ENCODE measurements at regions not wholly inside any gene's neighbourhood (a gene's known extent, or its start where the extent isn't known, plus 50 kb on each side); places are given as distances from the start of the nearest gene placed in this dataset.
"Not testable (repeated sequence)": the region's sequence is repeated elsewhere in the genome, so short reads cannot be mapped to it uniquely, and the experiment has no call there.

GRCh38 chr4:188437535-188437934 is 298.3 kb downstream of the TRIML1 start:
- DNase-seq (ENCODE audit: low read depth) = no peak
- TF ChIP-seq, protein P1, sequence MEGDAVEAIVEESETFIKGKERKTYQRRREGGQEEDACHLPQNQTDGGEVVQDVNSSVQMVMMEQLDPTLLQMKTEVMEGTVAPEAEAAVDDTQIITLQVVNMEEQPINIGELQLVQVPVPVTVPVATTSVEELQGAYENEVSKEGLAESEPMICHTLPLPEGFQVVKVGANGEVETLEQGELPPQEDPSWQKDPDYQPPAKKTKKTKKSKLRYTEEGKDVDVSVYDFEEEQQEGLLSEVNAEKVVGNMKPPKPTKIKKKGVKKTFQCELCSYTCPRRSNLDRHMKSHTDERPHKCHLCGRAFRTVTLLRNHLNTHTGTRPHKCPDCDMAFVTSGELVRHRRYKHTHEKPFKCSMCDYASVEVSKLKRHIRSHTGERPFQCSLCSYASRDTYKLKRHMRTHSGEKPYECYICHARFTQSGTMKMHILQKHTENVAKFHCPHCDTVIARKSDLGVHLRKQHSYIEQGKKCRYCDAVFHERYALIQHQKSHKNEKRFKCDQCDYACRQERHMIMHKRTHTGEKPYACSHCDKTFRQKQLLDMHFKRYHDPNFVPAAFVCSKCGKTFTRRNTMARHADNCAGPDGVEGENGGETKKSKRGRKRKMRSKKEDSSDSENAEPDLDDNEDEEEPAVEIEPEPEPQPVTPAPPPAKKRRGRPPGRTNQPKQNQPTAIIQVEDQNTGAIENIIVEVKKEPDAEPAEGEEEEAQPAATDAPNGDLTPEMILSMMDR (conservative IDR thresholded peaks at IDR 0.05; ENCODE audit: low read depth, low read length) = no peak

DNA sequence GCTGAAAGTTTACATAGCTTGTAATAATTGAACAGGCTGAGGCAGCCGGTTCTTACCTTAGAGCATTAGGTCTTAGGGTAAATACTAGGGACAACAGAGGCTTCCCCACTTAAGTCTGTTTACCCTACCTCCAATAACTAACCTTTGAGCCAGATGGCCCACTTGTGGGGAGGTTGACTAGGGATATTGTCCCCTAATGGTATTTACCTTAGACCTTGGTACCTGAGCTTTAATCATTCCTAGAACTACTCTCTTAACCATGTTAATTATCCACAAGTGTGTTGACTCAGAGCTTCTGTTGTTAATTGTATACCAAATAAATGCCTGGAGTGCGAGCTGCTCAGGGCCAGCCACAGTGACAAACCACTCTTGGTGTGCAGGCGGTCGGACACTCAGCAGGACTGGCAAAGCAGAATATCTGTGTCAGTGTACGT is 299.2 kb downstream of the TRIML1 start:
- DNase-seq (ENCODE audit: low read depth); H3K4me3 ChIP-seq (ENCODE audit: low read depth, low read length): not testable (repeated sequence)

More at GRCh38 chr4:188437535-188437934, 298.3 kb downstream of the TRIML1 start:
- no peak overlapping the region for H3K4me3 ChIP-seq (ENCODE audit: low read depth, low read length)

GRCh38 chr4:188439641-188440311 is 300.5 kb downstream of the TRIML1 start:
- DNase-seq (ENCODE audit: low read depth) = no peak
- no peak overlapping the region for H3K4me3 ChIP-seq (ENCODE audit: low read depth, low read length)
- TF ChIP-seq, protein P1 (conservative IDR thresholded peaks at IDR 0.05; ENCODE audit: low read depth, low read length) = no peak

GRCh38 chr4:188444500-188444899 is 305.3 kb downstream of the TRIML1 start:
- H3K4me3 ChIP-seq (ENCODE audit: low read depth, low read length) = no peak overlapping the region
- TF ChIP-seq, protein P1 (conservative IDR thresholded peaks at IDR 0.05; ENCODE audit: low read depth, low read length) = no peak
- DNase-seq (ENCODE audit: low read depth) = no peak

DNA sequence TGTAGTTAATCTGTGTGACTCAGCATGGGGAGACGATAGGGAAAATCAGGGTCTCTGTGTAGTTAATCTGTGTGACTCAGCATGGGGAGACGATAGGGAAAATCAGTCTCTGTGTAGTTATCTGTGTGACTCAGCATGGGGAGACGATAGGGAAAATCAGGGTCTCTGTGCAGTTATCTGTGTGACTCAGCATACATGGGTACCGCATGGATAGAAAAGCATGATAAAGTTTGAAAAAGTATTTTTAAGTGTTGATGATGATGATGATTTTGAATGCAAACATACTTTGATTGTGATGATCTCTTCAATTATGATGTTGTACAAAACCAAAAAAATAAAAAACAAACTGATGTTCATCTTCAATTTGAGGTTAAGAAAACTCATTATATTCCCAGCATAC is 309.8 kb downstream of the TRIML1 start:
- H3K4me3 ChIP-seq (ENCODE audit: low read depth, low read length); DNase-seq (ENCODE audit: low read depth): not testable (repeated sequence)

GRCh38 chr4:188450571-188450970 is 311.3 kb downstream of the TRIML1 start:
- TF ChIP-seq, protein P1 (conservative IDR thresholded peaks at IDR 0.05; ENCODE audit: low read depth, low read length) = no peak
- H3K4me3 ChIP-seq (ENCODE audit: low read depth, low read length) = no peak overlapping the region
- DNase-seq (ENCODE audit: low read depth) = no peak

GRCh38 chr4:188452097-188452496 is 312.9 kb downstream of the TRIML1 start:
- no peak for DNase-seq (ENCODE audit: low read depth)
- no peak overlapping the region for H3K4me3 ChIP-seq (ENCODE audit: low read depth, low read length)
- TF ChIP-seq, protein P1 (conservative IDR thresholded peaks at IDR 0.05; ENCODE audit: low read depth, low read length) = no peak

- DNase-seq (ENCODE audit: low read depth) = no peak
- H3K4me3 ChIP-seq (ENCODE audit: low read depth, low read length) = no peak overlapping the region
- TF ChIP-seq, protein P1 (conservative IDR thresholded peaks at IDR 0.05; ENCODE audit: low read depth, low read length) = no peak
Observed at GRCh38 chr4:188454575-188454974, 315.3 kb downstream of the TRIML1 start.
